Mesendoderm (in vitro differentiated cells): ENCODE measurements at regions not wholly inside any gene's neighbourhood (a gene's known extent, or its start where the extent isn't known, plus 50 kb on each side); places are given as distances from the start of the nearest gene placed in this dataset.
A peak's percentile ranks its signal among the peaks of the same experiment; 100 is the strongest.

ENCODE experiments used
- DNase-seq: peaks from one replicate; pipeline ENCODE4 v3.0.0; 2013
- H2AK5ac ChIP-seq: 2 replicates; pipeline ENCODE4 v1.6.1; 2013; ENCODE audit warnings: low read length, inconsistent platforms
- H2BK120ac ChIP-seq: 2 replicates; pipeline ENCODE4 v1.6.1; 2013; ENCODE audit warnings: low read depth, mild to moderate bottlenecking, low read length, moderate library complexity, mixed read lengths
- H2BK15ac ChIP-seq: replicated peaks from 2 replicates; pipeline ENCODE4 v1.6.1; 2013; ENCODE audit warnings: low read depth, mild to moderate bottlenecking, moderate library complexity
- H2BK5ac ChIP-seq: 2 replicates; pipeline ENCODE4 v1.6.1; 2013; ENCODE audit warnings: low read length, inconsistent platforms
- H3K18ac ChIP-seq: 2 replicates; pipeline ENCODE4 v1.6.1; 2013; ENCODE audit warnings: mild to moderate bottlenecking, low read length, mixed read lengths
- H3K23ac ChIP-seq: one replicate; pipeline ENCODE4 v1.6.1; 2013; ENCODE audit warnings: low read length
- H3K27ac ChIP-seq: 2 replicates; pipeline ENCODE4 v1.5.1; 2013; ENCODE audit warnings: low read depth, mild to moderate bottlenecking, inconsistent platforms, low read length, moderate library complexity
- H3K27me3 ChIP-seq: 2 replicates; pipeline ENCODE4 v1.6.1; 2013; ENCODE audit warnings: low read length, control low read depth, mild to moderate bottlenecking, inconsistent platforms; ENCODE audit not compliant: insufficient read depth, poor library complexity
- H3K36me3 ChIP-seq: 2 replicates; pipeline ENCODE4 v1.6.1; 2013; ENCODE audit warnings: low read length, inconsistent platforms; ENCODE audit not compliant: control insufficient read depth, insufficient read depth
- H3K4ac ChIP-seq: one replicate; pipeline ENCODE4 v1.6.1; 2013; ENCODE audit warnings: low read depth, mild to moderate bottlenecking, low read length, moderate library complexity
- H3K4me1 ChIP-seq: 2 replicates; pipeline ENCODE4 v1.6.1; 2013; ENCODE audit warnings: low read depth, low read length, inconsistent platforms; ENCODE audit not compliant: control insufficient read depth
- H3K4me2 ChIP-seq: 2 replicates; pipeline ENCODE4 v1.6.1; 2013; ENCODE audit warnings: low read length
- H3K4me3 ChIP-seq: 2 replicates; pipeline ENCODE4 v1.5.1; 2013; ENCODE audit warnings: mild to moderate bottlenecking, low read length
- H3K56ac ChIP-seq: one replicate; pipeline ENCODE4 v1.6.1; 2013; ENCODE audit warnings: low read length
- H3K79me1 ChIP-seq: 2 replicates; pipeline ENCODE4 v1.6.1; 2013; ENCODE audit warnings: low read length, inconsistent platforms
- H3K79me2 ChIP-seq: 2 replicates; pipeline ENCODE4 v1.6.1; 2013; ENCODE audit warnings: mild to moderate bottlenecking, low read length; ENCODE audit not compliant: control insufficient read depth, insufficient read depth
- H3K9ac ChIP-seq: 2 replicates; pipeline ENCODE4 v1.6.1; 2013; ENCODE audit warnings: low read length, inconsistent platforms
- H4K5ac ChIP-seq: one replicate; pipeline ENCODE4 v1.6.1; 2013; ENCODE audit warnings: low read length
- H4K8ac ChIP-seq: one replicate; pipeline ENCODE4 v1.6.1; 2013; ENCODE audit warnings: low read depth, mild to moderate bottlenecking, control low read depth, low read length, moderate library complexity
- WGBS: extraction: QIAGEN DNeasy Blood & Tissue Kit; methylation state at CpG from one replicate; pipeline ENCODE4 v1.1.7; 2013; ENCODE audit warnings: low lambda C conversion rate, missing lambda C conversion rate; ENCODE audit not compliant: insufficient coverage; ENCODE audit errors: extremely low coverage; 5-methylcytosine and 5-hydroxymethylcytosine counted together

DNA sequence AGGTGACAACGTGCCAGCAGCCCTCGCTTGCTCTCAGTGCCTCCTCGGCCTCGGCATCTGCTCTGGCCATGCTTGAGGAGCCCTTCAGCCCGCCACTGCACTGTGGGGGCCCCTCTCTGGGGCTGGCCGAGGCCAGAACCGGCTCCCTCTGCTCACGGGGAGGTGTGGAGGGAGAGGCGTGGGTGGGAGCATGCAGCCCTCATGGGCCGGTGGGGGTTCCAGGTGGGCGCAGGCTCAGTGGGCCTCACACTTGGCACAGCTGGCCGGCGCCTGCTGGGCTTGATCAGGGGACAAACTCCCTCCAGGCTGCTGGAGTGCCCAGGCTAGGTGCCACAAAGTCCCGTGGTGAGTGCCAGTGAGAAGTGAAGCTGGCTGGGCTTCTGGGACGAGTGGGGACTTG lies 566.6 kb upstream of the ID4 start:
- DNase-seq: no peak
- Histone ChIP-seq H2BK15ac (no peak overlapping the region), H3K4ac (no peak overlapping the region), H4K8ac (no peak overlapping the region), H3K79me2 (no peaks in the 10 kb centered on the region), H2BK5ac (no peak overlapping the region), H3K79me1 (no peaks in the 10 kb centered on the region), H3K4me3 (no peak overlapping the region), H2AK5ac (no peak overlapping the region), H3K4me2 (no peak overlapping the region), H3K23ac (no peak overlapping the region), H3K56ac (no peak overlapping the region), H3K9ac (no peak overlapping the region), H2BK120ac (no peak overlapping the region), H3K18ac (no peak overlapping the region), H3K27me3 (no peaks in the 10 kb centered on the region), H3K36me3 (no peaks in the 10 kb centered on the region), H3K4me1 (no peaks in the 10 kb centered on the region), H4K5ac (no peak overlapping the region), H3K27ac (no peak overlapping the region)
- no CpG with 5 or more reads among the region's 15 CpGs for WGBS

- Histone ChIP-seq H3K23ac (no peak overlapping the region), H3K36me3 (no peaks in the 10 kb centered on the region), H3K4me2 (no peak overlapping the region), H3K4me1 (no peaks in the 10 kb centered on the region), H3K56ac (no peak overlapping the region), H3K18ac (no peak overlapping the region), H2AK5ac (no peak overlapping the region), H3K27me3 (no peaks in the 10 kb centered on the region), H2BK120ac (no peak overlapping the region), H3K4me3 (no peak overlapping the region), H2BK5ac (no peak overlapping the region), H4K5ac (no peak overlapping the region), H3K9ac (no peak overlapping the region), H2BK15ac (no peak overlapping the region), H3K79me1 (no peaks in the 10 kb centered on the region), H3K27ac (no peak overlapping the region), H3K4ac (no peak overlapping the region), H4K8ac (no peak overlapping the region), H3K79me2 (no peaks in the 10 kb centered on the region)
- no peak for DNase-seq
- WGBS: no CpG with 5 or more reads among the region's 2 CpGs
Observed at GRCh38 chr6:19279273-19279684, 557.9 kb upstream of the ID4 start.

GRCh38 chr6:19287928-19288327 lies 549.2 kb upstream of the ID4 start:
- Histone ChIP-seq H2BK15ac (no peak overlapping the region), H3K4ac (no peak overlapping the region), H3K4me2 (no peak overlapping the region), H3K4me1 (no peaks in the 10 kb centered on the region), H2AK5ac (no peak overlapping the region), H3K9ac (no peak overlapping the region), H3K79me2 (no peaks in the 10 kb centered on the region), H2BK120ac (no peak overlapping the region), H4K8ac (no peak overlapping the region), H3K23ac (no peak overlapping the region), H3K36me3 (no peaks in the 10 kb centered on the region), H3K4me3 (no peak overlapping the region), H3K56ac (no peak overlapping the region), H3K27me3 (no peaks in the 10 kb centered on the region), H3K18ac (no peak overlapping the region), H3K27ac (no peak overlapping the region), H3K79me1 (no peaks in the 10 kb centered on the region), H2BK5ac (no peak overlapping the region), H4K5ac (no peak overlapping the region)
- WGBS: no CpG with 5 or more reads among the region's 1 CpG
- DNase-seq: no peak

DNA sequence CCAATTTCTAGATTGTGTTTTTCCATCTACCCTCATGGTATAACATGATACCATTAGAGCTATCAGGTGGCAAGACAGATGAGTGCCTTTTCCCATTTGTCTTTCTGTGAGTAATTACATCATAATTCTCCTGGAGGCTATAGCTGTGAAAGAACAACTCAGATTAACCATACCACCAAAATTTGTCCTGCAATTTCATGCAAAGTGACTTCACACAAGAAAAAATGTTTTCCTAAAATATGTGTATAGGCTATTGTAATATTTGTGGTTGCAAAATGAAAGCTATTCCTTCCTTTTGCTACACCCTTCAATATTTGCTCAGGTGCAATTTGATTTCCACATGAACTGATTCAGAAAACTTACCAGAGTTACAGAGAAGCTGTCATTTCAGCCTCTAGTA lies 547.7 kb upstream of the ID4 start:
- H3K79me2 ChIP-seq: no peaks in the 10 kb centered on the region
- H2BK15ac ChIP-seq: no peak overlapping the region
- no peak overlapping the region for H3K27ac ChIP-seq
- H3K36me3 ChIP-seq: no peaks in the 10 kb centered on the region
- H3K27me3 ChIP-seq: no peaks in the 10 kb centered on the region
- no peak overlapping the region for H3K23ac ChIP-seq
- no peak for DNase-seq
- H4K5ac ChIP-seq: no peak overlapping the region
- H3K4me3 ChIP-seq: no peak overlapping the region
- H3K56ac ChIP-seq: no peak overlapping the region
- no peak overlapping the region for H3K4ac ChIP-seq
- H3K4me1 ChIP-seq: no peaks in the 10 kb centered on the region
- no peak overlapping the region for H2BK5ac ChIP-seq
- H3K18ac ChIP-seq: no peak overlapping the region
- no peak overlapping the region for H3K9ac ChIP-seq
- H4K8ac ChIP-seq: no peak overlapping the region
- H3K79me1 ChIP-seq: no peaks in the 10 kb centered on the region
- H3K4me2 ChIP-seq: no peak overlapping the region
- H2AK5ac ChIP-seq: no peak overlapping the region
- no peak overlapping the region for H2BK120ac ChIP-seq

GRCh38 chr6:19297880-19298279 lies 539.3 kb upstream of the ID4 start:
- no peak overlapping the region for H2BK5ac ChIP-seq
- no peak overlapping the region for H3K56ac ChIP-seq
- peak; percentile 55 for DNase-seq
- no peak overlapping the region for H4K5ac ChIP-seq
- H3K4me3 ChIP-seq: no peak overlapping the region
- no peak overlapping the region for H2BK120ac ChIP-seq
- no peak overlapping the region for H3K27ac ChIP-seq
- no peak overlapping the region for H3K23ac ChIP-seq
- no peaks in the 10 kb centered on the region for H3K36me3 ChIP-seq
- H2BK15ac ChIP-seq: no peak overlapping the region
- no peak overlapping the region for H2AK5ac ChIP-seq
- no peak overlapping the region for H3K9ac ChIP-seq
- no peak overlapping the region for H4K8ac ChIP-seq
- H3K27me3 ChIP-seq: no peaks in the 10 kb centered on the region
- H3K79me2 ChIP-seq: no peaks in the 10 kb centered on the region
- H3K18ac ChIP-seq: no peak overlapping the region
- peaks cover 3% of the 10 kb centered on the region for H3K4me1 ChIP-seq
- no peaks in the 10 kb centered on the region for H3K79me1 ChIP-seq
- H3K4ac ChIP-seq: no peak overlapping the region
- no CpG with 5 or more reads among the region's 4 CpGs for WGBS
- H3K4me2 ChIP-seq: no peak overlapping the region

DNA sequence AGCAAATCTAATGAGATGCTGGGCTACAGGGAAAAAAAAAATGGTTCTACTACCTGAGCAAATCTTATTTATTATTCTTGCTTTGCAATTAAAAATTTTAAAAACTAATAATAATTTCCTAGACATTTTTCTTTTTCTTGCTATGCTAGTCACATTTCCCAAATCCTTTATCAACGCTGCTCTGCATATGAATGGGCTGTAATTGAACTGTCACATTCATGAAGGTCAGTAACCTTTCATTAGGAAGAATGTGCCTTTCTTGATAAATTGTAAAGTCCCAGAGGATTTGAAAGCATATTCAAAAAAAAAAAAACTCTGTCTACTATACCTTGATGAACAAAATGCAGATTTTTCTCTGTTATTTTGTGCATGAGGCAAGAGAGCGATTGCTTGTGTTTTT lies 538.7 kb upstream of the ID4 start:
- Histone ChIP-seq H3K56ac (no peak overlapping the region), H3K4ac (no peak overlapping the region), H3K79me1 (no peaks in the 10 kb centered on the region), H4K8ac (no peak overlapping the region), H4K5ac (no peak overlapping the region), H3K4me2 (no peak overlapping the region), H3K23ac (no peak overlapping the region), H3K18ac (no peak overlapping the region), H3K79me2 (no peaks in the 10 kb centered on the region), H3K4me3 (no peak overlapping the region), H3K4me1 (peaks cover 3% of the 10 kb centered on the region), H2BK5ac (no peak overlapping the region), H3K9ac (no peak overlapping the region), H2BK15ac (no peak overlapping the region), H2AK5ac (no peak overlapping the region), H3K27ac (no peak overlapping the region), H3K27me3 (no peaks in the 10 kb centered on the region), H3K36me3 (no peaks in the 10 kb centered on the region), H2BK120ac (no peak overlapping the region)
- peak; percentile 14 for DNase-seq
- WGBS: no CpG with 5 or more reads among the region's 2 CpGs
